Glutamatergic neuron (in vitro differentiated cells): ENCODE measurements at regions not wholly inside any gene's neighbourhood (a gene's known extent, or its start where the extent isn't known, plus 50 kb on each side); places are given as distances from the start of the nearest gene placed in this dataset.

Source experiments
- DNase-seq: peaks from one replicate; pipeline ENCODE4 v3.0.0; 2022
- H3K27ac Mint-ChIP-seq: one replicate; pipeline ENCODE4 v1.8.0; 2020; ENCODE audit warnings: mild to moderate bottlenecking, mixed read lengths, inconsistent platforms; ENCODE audit not compliant: unreplicated experiment
- H3K27me3 Mint-ChIP-seq: one replicate; pipeline ENCODE4 v1.8.0; 2020; ENCODE audit warnings: mild to moderate bottlenecking, moderate library complexity, mixed read lengths, inconsistent platforms; ENCODE audit not compliant: unreplicated experiment
- H3K36me3 Mint-ChIP-seq: one replicate; pipeline ENCODE4 v1.8.0; 2020; ENCODE audit warnings: mild to moderate bottlenecking, mixed read lengths, inconsistent platforms; ENCODE audit not compliant: unreplicated experiment
- H3K4me1 Mint-ChIP-seq: one replicate; pipeline ENCODE4 v1.8.0; 2020; ENCODE audit warnings: mild to moderate bottlenecking, low read depth, mixed read lengths, inconsistent platforms; ENCODE audit not compliant: unreplicated experiment
- H3K4me3 Mint-ChIP-seq: one replicate; pipeline ENCODE4 v1.8.0; 2020; ENCODE audit warnings: mild to moderate bottlenecking, mixed read lengths, inconsistent platforms; ENCODE audit not compliant: unreplicated experiment
- H3K9me3 Mint-ChIP-seq: one replicate; pipeline ENCODE4 v1.8.0; 2020; ENCODE audit warnings: mild to moderate bottlenecking, moderate library complexity, mixed read lengths, inconsistent platforms; ENCODE audit not compliant: unreplicated experiment
- TF ChIP-seq, protein P1 (sequence below): fragments of 200-600 bp; sonication (generic); IDR thresholded peaks from one replicate; pipeline ENCODE4 v1.5.0; 2021; ENCODE audit not compliant: partially characterized antibody, unreplicated experiment

DNA sequence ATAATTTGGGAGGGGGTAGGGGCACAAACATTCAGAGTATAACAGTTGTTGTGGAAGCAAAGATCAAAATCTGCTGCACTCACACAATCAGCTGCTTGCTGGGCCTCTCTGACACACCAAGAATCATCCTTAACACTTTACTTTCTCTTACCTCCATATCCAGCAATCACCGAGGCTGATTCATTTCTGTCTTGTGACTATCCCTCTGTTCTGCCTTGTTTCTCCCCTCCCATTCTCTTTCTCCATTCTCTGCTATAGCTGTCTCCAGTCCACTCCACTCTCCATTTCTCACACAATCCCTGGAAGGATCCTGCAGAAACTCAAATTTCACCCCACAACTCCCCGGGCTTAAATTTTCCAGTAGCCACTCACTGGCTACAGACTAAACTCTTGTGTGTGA lies 91.8 kb upstream of the NGF start:
- no peak overlapping the region for H3K4me3 Mint-ChIP-seq
- no peak overlapping the region for H3K27ac Mint-ChIP-seq
- H3K36me3 Mint-ChIP-seq: peaks cover 5% of the 10 kb centered on the region
- no peak for DNase-seq
- TF ChIP-seq, protein P1, sequence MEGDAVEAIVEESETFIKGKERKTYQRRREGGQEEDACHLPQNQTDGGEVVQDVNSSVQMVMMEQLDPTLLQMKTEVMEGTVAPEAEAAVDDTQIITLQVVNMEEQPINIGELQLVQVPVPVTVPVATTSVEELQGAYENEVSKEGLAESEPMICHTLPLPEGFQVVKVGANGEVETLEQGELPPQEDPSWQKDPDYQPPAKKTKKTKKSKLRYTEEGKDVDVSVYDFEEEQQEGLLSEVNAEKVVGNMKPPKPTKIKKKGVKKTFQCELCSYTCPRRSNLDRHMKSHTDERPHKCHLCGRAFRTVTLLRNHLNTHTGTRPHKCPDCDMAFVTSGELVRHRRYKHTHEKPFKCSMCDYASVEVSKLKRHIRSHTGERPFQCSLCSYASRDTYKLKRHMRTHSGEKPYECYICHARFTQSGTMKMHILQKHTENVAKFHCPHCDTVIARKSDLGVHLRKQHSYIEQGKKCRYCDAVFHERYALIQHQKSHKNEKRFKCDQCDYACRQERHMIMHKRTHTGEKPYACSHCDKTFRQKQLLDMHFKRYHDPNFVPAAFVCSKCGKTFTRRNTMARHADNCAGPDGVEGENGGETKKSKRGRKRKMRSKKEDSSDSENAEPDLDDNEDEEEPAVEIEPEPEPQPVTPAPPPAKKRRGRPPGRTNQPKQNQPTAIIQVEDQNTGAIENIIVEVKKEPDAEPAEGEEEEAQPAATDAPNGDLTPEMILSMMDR: no peak
- H3K27me3 Mint-ChIP-seq: peaks cover 3% of the 10 kb centered on the region
- H3K4me1 Mint-ChIP-seq: no peaks in the 10 kb centered on the region
- H3K9me3 Mint-ChIP-seq: no peaks in the 10 kb centered on the region

DNA sequence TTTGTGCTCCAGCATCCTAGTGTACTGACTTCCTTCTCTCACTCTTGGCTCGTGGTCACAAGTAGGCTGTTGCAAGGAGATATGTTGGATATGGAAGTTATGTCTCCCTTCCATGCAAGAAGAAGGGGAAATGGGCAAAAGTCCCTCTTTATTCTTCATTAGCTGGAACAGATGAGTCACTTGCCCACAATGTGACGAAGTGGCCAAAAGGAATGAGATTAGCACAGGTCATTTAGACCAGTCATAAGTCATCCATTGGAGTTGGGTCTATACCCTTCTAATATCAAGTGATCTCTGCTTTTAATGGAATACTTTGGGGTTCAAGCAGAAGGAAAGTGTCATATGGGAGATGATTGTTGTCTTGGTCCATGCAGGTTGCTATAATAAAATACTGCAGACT lies 91.2 kb upstream of the NGF start:
- Mint-ChIP-seq H3K9me3 (no peaks in the 10 kb centered on the region), H3K4me1 (no peaks in the 10 kb centered on the region), H3K27ac (no peak overlapping the region), H3K36me3 (peaks cover 5% of the 10 kb centered on the region), H3K4me3 (no peak overlapping the region), H3K27me3 (peaks cover 3% of the 10 kb centered on the region)
- TF ChIP-seq, protein P1: no peak
- DNase-seq: no peak

DNA sequence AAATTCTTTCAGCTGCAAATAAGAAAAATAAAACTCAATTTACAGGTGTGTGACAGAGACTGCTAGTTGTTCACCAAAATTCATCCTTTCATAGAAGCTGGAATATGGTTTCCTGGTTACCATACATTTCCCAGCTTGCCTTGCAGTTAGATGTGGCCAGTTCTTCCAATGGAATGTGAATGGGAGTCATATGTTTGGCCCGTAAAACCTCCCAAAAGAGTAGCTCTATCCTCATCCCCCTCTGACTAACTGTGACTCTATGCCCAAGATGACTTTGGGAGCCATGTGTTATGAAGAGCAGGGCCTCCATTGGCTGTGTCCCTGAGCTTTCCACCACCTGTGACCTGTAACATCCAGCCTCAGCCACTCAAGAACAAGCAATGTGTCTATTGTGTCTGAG lies 90.6 kb upstream of the NGF start:
- H3K27ac Mint-ChIP-seq: no peak overlapping the region
- no peaks in the 10 kb centered on the region for H3K9me3 Mint-ChIP-seq
- no peak for DNase-seq
- no peak overlapping the region for H3K4me3 Mint-ChIP-seq
- peaks cover 5% of the 10 kb centered on the region for H3K36me3 Mint-ChIP-seq
- H3K4me1 Mint-ChIP-seq: no peaks in the 10 kb centered on the region
- TF ChIP-seq, protein P1: no peak
- H3K27me3 Mint-ChIP-seq: peaks cover 3% of the 10 kb centered on the region

DNA sequence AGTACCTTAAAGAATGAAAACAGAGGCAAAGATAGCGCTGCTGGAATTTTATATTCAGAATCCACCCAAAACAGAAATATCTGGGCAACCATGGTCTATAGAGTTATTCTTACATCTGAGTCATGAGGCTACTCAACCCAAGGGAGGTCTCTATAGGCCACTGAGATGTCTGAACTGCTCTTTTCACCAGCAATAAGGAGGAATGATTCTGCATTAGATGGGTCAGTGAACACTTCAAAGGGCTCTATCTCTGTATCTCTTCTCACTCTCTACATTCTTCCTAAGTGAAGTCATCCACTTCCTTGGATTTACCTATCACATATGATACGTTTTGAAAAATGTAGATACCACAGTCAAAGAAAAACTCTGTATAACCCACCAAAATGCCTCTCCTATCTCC lies 90.2 kb upstream of the NGF start:
- TF ChIP-seq, protein P1: no peak
- no peak for DNase-seq
- peaks cover 3% of the 10 kb centered on the region for H3K27me3 Mint-ChIP-seq
- H3K9me3 Mint-ChIP-seq: no peaks in the 10 kb centered on the region
- H3K27ac Mint-ChIP-seq: no peak overlapping the region
- no peak overlapping the region for H3K4me3 Mint-ChIP-seq
- peaks cover 5% of the 10 kb centered on the region for H3K36me3 Mint-ChIP-seq
- H3K4me1 Mint-ChIP-seq: no peaks in the 10 kb centered on the region

DNA sequence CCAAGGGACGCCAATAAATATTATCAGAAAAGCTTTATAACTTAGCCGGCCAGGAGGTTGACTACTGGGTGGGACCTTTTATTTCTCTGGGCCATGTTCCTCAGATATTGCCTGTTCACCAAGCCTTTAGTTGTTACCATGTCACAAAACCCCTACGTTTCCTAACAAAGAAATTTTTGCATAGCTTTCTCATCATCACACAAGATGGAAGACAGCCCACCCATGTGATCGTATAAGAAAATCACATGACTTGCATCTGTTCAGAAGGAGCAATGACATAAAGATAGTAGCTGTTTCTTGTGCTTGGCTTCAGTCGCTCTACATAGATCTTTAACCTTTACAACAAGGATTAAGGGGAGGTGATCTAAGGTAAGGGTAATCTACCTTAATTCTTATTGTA lies 88.9 kb upstream of the NGF start:
- Mint-ChIP-seq H3K4me3 (no peak overlapping the region), H3K27me3 (no peaks in the 10 kb centered on the region), H3K36me3 (peaks cover 5% of the 10 kb centered on the region), H3K4me1 (no peaks in the 10 kb centered on the region), H3K27ac (no peak overlapping the region), H3K9me3 (no peaks in the 10 kb centered on the region)
- DNase-seq: no peak
- TF ChIP-seq, protein P1: no peak
